GM12865 (cell line): ENCODE measurements at regions not wholly inside any gene's neighbourhood (a gene's known extent, or its start where the extent isn't known, plus 50 kb on each side); places are given as distances from the start of the nearest gene placed in this dataset.
"Not testable (repeated sequence)": the region's sequence is repeated elsewhere in the genome, so short reads cannot be mapped to it uniquely, and the experiment has no call there.

ENCODE experiments used
- DNase-seq: peaks from one replicate; pipeline ENCODE4 v3.0.0; 2010; ENCODE audit warnings: low read depth
- H3K4me3 ChIP-seq: 2 replicates; pipeline ENCODE4 v1.5.1; 2011; ENCODE audit warnings: mild to moderate bottlenecking, low read depth, low read length, control low read depth
- CTCF ChIP-seq: IDR thresholded peaks from 2 replicates; pipeline ENCODE4 v1.5.1; 2011; ENCODE audit warnings: low read length, control low read depth, low read depth, inconsistent platforms; ENCODE audit not compliant: insufficient read depth; ENCODE audit errors: missing control alignments

- no peak overlapping the region for H3K4me3 ChIP-seq
- TF ChIP-seq CTCF = no peak
- DNase-seq = no peak
Observed at GRCh38 chr17:68106085-68106484, 70.5 kb downstream of the KPNA2 start.

- no peak overlapping the region for H3K4me3 ChIP-seq
- no peak for TF ChIP-seq CTCF
- no peak for DNase-seq
Observed at GRCh38 chr17:68107373-68107772, 71.8 kb downstream of the KPNA2 start.

- no peak overlapping the region for H3K4me3 ChIP-seq
- no peak for TF ChIP-seq CTCF
- no peak for DNase-seq
Observed at GRCh38 chr17:68108313-68109000, 72.9 kb downstream of the KPNA2 start.

- not testable (repeated sequence) for DNase-seq, H3K4me3 ChIP-seq
Observed at GRCh38 chr17:68109404-68109803, 73.9 kb downstream of the KPNA2 start.

GRCh38 chr17:68116211-68116610, 80.7 kb downstream of the KPNA2 start:
- H3K4me3 ChIP-seq, DNase-seq: not testable (repeated sequence)

- H3K4me3 ChIP-seq = no peak overlapping the region
- TF ChIP-seq CTCF = no peak
- no peak for DNase-seq
Observed at GRCh38 chr17:68122587-68122986, 87.1 kb downstream of the KPNA2 start.

GRCh38 chr17:68125111-68125870, 89.8 kb downstream of the KPNA2 start:
- no peak for DNase-seq
- TF ChIP-seq CTCF = no peak
- no peak overlapping the region for H3K4me3 ChIP-seq

GRCh38 chr17:68127914-68128313, 92.4 kb downstream of the KPNA2 start:
- DNase-seq = no peak
- no peak for TF ChIP-seq CTCF

More at GRCh38 chr17:68127914-68128313, 92.4 kb downstream of the KPNA2 start:
- no peak overlapping the region for H3K4me3 ChIP-seq
